K562 (cell line): ENCODE measurements at regions not wholly inside any gene's neighbourhood (a gene's known extent, or its start where the extent isn't known, plus 50 kb on each side); places are given as distances from the start of the nearest gene placed in this dataset.

Experiments used
- ATAC-seq: fragments of 200-7000 bp; cut with Tn5 transposase; 3 replicates; pipeline ENCODE4 v1.9.1; 2020; ENCODE audit warnings: moderate library complexity
- BruUV-seq: library from RNA; stranded (reverse); fragments of 400-500 nt; replicated peaks from 2 replicates; lab custom pipeline; 2021; lab: Mats Ljungman, UMichigan
- CTCF ChIA-PET: fragments of 300-600 bp; formaldehyde crosslinking; extraction: SDS; loops from one replicate; lab custom pipeline; 2021; ENCODE audit warnings: low intra/inter-chr PET ratio; lab: Yijun Ruan, JAX
- POLR2A ChIA-PET: fragments of 300-600, 350-650 bp; sonication (Branson Sonifier 250); formaldehyde crosslinking; extraction: SDS; loops from one replicate; lab custom pipeline; 2021; ENCODE audit warnings: antibody characterized with exemption, inconsistent platforms; lab: Yijun Ruan, JAX
- DNase-seq, 4 experiments: peaks; one replicate each; pipeline versions ENCODE4 v3.0.0 to v3.0.0-alpha.2; 2011 to 2018; ENCODE audit warnings: low spot score in 3 of 4, mixed read lengths in 3 of 4; ENCODE audit errors: extremely low read depth in 1 of 4
- FAIRE-seq: peaks from 2 replicates; lab custom pipeline; 2011; peaks lifted over from hg19 to GRCh38; lab: Jason Lieb, UNC
- H2AFZ ChIP-seq: 2 replicates; pipeline ENCODE4 v1.6.0; 2011; ENCODE audit warnings: low read depth, low read length, control low read depth, inconsistent platforms
- H3K27ac ChIP-seq: fragments of 200-600 bp; 3 replicates; pipeline ENCODE4 v1.8.0; 2011; ENCODE audit warnings: low read depth, mild to moderate bottlenecking, control low read depth, inconsistent platforms, low read length, moderate library complexity, mixed read lengths; ENCODE audit errors: extremely low read depth
- H3K27me3 ChIP-seq, 2 experiments: fragments of 300-600 bp in 1 of 2; 2 replicates in 1 of 2; 3 replicates in 1 of 2; pipeline versions ENCODE4 v1.6.0 to v1.8.0; 2011; ENCODE audit warnings: inconsistent platforms in 2 of 2, low read length in 2 of 2, mild to moderate bottlenecking in 1 of 2, mixed read lengths in 1 of 2, moderate library complexity in 1 of 2; ENCODE audit not compliant: control insufficient read depth in 2 of 2, insufficient read depth in 2 of 2
- H3K36me3 ChIP-seq: fragments of 300-600 bp; 3 replicates; pipeline ENCODE4 v1.8.0; 2011; ENCODE audit warnings: mild to moderate bottlenecking, low read length, inconsistent platforms; ENCODE audit not compliant: control insufficient read depth, insufficient read depth
- H3K4me1 ChIP-seq, 2 experiments: fragments of 200-600 bp in 1 of 2; replicated peaks in 1 of 2; 2 replicates in 1 of 2; 3 replicates in 1 of 2; pipeline versions ENCODE4 v1.5.1 to v1.8.0; 2011; ENCODE audit warnings: inconsistent platforms in 2 of 2, low read length in 2 of 2, mild to moderate bottlenecking in 1 of 2, mixed read lengths in 1 of 2, moderate library complexity in 1 of 2; ENCODE audit not compliant: control insufficient read depth in 2 of 2, insufficient read depth in 2 of 2
- H3K4me2 ChIP-seq: 2 replicates; pipeline ENCODE4 v1.6.1; 2011; ENCODE audit warnings: low read length, control low read depth, inconsistent platforms, mixed read lengths; ENCODE audit not compliant: insufficient read depth
- H3K4me3 ChIP-seq: fragments of 200-600 bp; sonication (generic), shearing (Covaris generic); 2 replicates; pipeline ENCODE4 v1.5.1; 2016; ENCODE audit warnings: control low read depth, inconsistent platforms
- H3K79me2 ChIP-seq: fragments of 200-600 bp; 3 replicates; pipeline ENCODE4 v1.8.0; 2011; ENCODE audit warnings: low read length, inconsistent platforms; ENCODE audit not compliant: control insufficient read depth, insufficient read depth
- H3K9ac ChIP-seq, 2 experiments: 2 replicates each; pipeline versions ENCODE4 v1.6.0 to v1.6.1; 2011; ENCODE audit warnings: low read depth in 2 of 2, low read length in 2 of 2, control low read depth in 1 of 2, inconsistent platforms in 1 of 2, mild to moderate bottlenecking in 1 of 2, mixed read lengths in 1 of 2; ENCODE audit not compliant: insufficient read depth in 1 of 2
- H3K9me1 ChIP-seq: one replicate; pipeline ENCODE4 v1.6.0; 2011; ENCODE audit warnings: inconsistent platforms, mild to moderate bottlenecking, low read length, moderate library complexity; ENCODE audit not compliant: control insufficient read depth, insufficient read depth
- H3K9me3 ChIP-seq: replicated peaks from 2 replicates; pipeline ENCODE4 v1.5.1; 2011; ENCODE audit warnings: low read depth, low read length, inconsistent platforms; ENCODE audit not compliant: control insufficient read depth, insufficient read depth
- H4K20me1 ChIP-seq: replicated peaks from 2 replicates; pipeline ENCODE4 v1.6.1; 2011; ENCODE audit warnings: low read length, inconsistent platforms, mixed read lengths; ENCODE audit not compliant: control insufficient read depth, insufficient read depth
- KAT7 ChIP-seq: sonication (generic); formaldehyde crosslinking; IDR thresholded peaks from 2 replicates; pipeline ENCODE4 v1.8.0; 2022; ENCODE audit warnings: missing genetic modification reagents, mild to moderate bottlenecking, borderline replicate concordance
- MCM5 ChIP-seq: fragments of 450-650 bp; IDR thresholded peaks from 2 replicates; pipeline ENCODE4 v1.6.1; 2016; ENCODE audit warnings: low read depth
- NFIX ChIP-seq: fragments of 250-450 bp; sonication (Bioruptor Pico); IDR thresholded peaks from 2 replicates; pipeline ENCODE4 v1.4.0; 2020; ENCODE audit warnings: low read depth, mild to moderate bottlenecking, moderate library complexity
- NR2C1 ChIP-seq, 2 experiments: fragments of 450-650 bp; IDR thresholded peaks; 2 replicates each; pipeline ENCODE4 v1.6.1; 2017; ENCODE audit warnings: mild to moderate bottlenecking in 2 of 2, antibody characterized with exemption in 1 of 2, inconsistent platforms in 1 of 2, missing compliant biosample characterization in 1 of 2, missing genetic modification characterization in 1 of 2
- RBFOX2 ChIP-seq: fragments of 200-400 bp; formaldehyde crosslinking; IDR thresholded peaks from 2 replicates; pipeline ENCODE4 v1.6.1; 2017; ENCODE audit warnings: low read depth, mild to moderate bottlenecking, low read length, moderate library complexity
- SMAD1 ChIP-seq: fragments of 150-350 bp; IDR thresholded peaks from 2 replicates; pipeline ENCODE4 v1.6.1; 2014; ENCODE audit warnings: low read length, low read depth; ENCODE audit not compliant: partially characterized antibody
- YY1 ChIP-seq, 3 experiments: IDR thresholded peaks; 2 replicates each; pipeline ENCODE4 v1.6.1; 2011; ENCODE audit warnings: low read length in 2 of 3, mild to moderate bottlenecking in 2 of 3, moderate library complexity in 2 of 3, borderline replicate concordance in 1 of 3, control low read depth in 1 of 3, low read depth in 1 of 3; ENCODE audit not compliant: insufficient read depth in 3 of 3, insufficient replicate concordance in 2 of 3, control insufficient read depth in 1 of 3, insufficient read length in 1 of 3; ENCODE audit errors: extremely low read depth in 1 of 3
- WGBS: fragments of 100-300 bp; shearing (Covaris generic); methylation state at CpG from one replicate; pipeline ENCODE4 v1.1.6; 2016; ENCODE audit warnings: low coverage, mixed read lengths; ENCODE audit not compliant: insufficient coverage; ENCODE audit errors: missing lambda C conversion rate; 5-methylcytosine and 5-hydroxymethylcytosine counted together
- in situ Hi-C: fragments of 300-500 bp; cut with MboI; formaldehyde crosslinking; loops from 4 replicates; pipeline ENCODE4 v1.15.0; 2018; ENCODE audit warnings: inconsistent platforms, mixed read lengths
- intact Hi-C: fragments of 100-400 bp; cut with micrococcal nuclease; formaldehyde crosslinking; loops from 2 replicates; pipeline ENCODE4 v1.14.2; 2022
- TF ChIP-seq, protein P1 (sequence below): sonication (generic); formaldehyde crosslinking; IDR thresholded peaks from 2 replicates; pipeline ENCODE4 v1.8.0; 2022; ENCODE audit warnings: mild to moderate bottlenecking, missing genetic modification reagents, borderline replicate concordance
- TF ChIP-seq, protein P2 (sequence below): sonication (generic); formaldehyde crosslinking; IDR thresholded peaks from 2 replicates; pipeline ENCODE4 v1.8.1; 2023; ENCODE audit warnings: mild to moderate bottlenecking, missing genetic modification reagents

DNA sequence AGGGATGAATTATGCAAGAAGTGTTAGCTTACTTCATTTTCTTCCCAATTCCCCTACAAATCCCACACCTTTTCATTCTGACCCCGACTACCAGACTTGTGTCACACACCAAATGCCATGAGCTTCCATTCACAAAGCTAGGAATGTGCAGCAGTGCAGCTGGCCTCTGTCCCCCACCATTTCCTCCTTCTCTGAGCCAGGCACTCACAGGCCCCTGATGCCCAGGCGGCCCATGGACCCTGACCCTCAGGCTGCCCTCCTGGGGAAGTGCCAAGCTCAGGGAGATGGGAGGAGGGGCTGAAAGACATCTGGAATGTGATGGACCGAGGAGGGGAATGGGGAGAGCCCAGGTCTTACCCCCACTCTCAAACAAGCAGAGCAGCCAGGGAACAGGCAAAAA lies 67.0 kb upstream of the BCOR start:
- Histone ChIP-seq H3K79me2 (peaks cover 33% of the 10 kb centered on the region), H3K9ac (no peak overlapping the region), H3K36me3 (peaks cover 3% of the 10 kb centered on the region; the same call in 1 of the 3 replicates), H3K4me2 (no peak overlapping the region), H3K9me3 (no peaks in the 10 kb centered on the region), H3K4me1 (peaks cover 14 to 33% of the 10 kb centered on the region in 2 experiments; a peak in 4 of 5 replicates)
- WGBS, result 38% methylated on average over 2 of the region's 3 CpGs
- CTCF ChIA-PET, result no interaction called here
- FAIRE-seq, result no peak
- intact Hi-C loops, result no loop called here
- TF ChIP-seq KAT7 (no peak), YY1 (IDR thresholded peaks at IDR 0.05; ENCODE audit: borderline replicate concordance in 1 of 3, control insufficient read depth in 1 of 3, extremely low read depth in 1 of 3, insufficient read depth in 3 of 3, insufficient read length in 1 of 3, insufficient replicate concordance in 2 of 3, low read depth in 1 of 3, low read length in 2 of 3) (no peak), RBFOX2 (no peak), NFIX (CRISPR knock-in tag) (no peak), MCM5 (no peak), NR2C1 (IDR thresholded peaks at IDR 0.05) (no peak), NR2C1 (tag; IDR thresholded peaks at IDR 0.05) (no peak), SMAD1 (no peak)
- TF ChIP-seq, protein P1, sequence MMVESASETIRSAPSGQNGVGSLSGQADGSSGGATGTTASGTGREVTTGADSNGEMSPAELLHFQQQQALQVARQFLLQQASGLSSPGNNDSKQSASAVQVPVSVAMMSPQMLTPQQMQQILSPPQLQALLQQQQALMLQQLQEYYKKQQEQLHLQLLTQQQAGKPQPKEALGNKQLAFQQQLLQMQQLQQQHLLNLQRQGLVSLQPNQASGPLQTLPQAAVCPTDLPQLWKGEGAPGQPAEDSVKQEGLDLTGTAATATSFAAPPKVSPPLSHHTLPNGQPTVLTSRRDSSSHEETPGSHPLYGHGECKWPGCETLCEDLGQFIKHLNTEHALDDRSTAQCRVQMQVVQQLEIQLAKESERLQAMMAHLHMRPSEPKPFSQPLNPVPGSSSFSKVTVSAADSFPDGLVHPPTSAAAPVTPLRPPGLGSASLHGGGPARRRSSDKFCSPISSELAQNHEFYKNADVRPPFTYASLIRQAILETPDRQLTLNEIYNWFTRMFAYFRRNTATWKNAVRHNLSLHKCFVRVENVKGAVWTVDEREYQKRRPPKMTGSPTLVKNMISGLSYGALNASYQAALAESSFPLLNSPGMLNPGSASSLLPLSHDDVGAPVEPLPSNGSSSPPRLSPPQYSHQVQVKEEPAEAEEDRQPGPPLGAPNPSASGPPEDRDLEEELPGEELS (CRISPR knock-in tag), result no peak
- TF ChIP-seq, protein P2, sequence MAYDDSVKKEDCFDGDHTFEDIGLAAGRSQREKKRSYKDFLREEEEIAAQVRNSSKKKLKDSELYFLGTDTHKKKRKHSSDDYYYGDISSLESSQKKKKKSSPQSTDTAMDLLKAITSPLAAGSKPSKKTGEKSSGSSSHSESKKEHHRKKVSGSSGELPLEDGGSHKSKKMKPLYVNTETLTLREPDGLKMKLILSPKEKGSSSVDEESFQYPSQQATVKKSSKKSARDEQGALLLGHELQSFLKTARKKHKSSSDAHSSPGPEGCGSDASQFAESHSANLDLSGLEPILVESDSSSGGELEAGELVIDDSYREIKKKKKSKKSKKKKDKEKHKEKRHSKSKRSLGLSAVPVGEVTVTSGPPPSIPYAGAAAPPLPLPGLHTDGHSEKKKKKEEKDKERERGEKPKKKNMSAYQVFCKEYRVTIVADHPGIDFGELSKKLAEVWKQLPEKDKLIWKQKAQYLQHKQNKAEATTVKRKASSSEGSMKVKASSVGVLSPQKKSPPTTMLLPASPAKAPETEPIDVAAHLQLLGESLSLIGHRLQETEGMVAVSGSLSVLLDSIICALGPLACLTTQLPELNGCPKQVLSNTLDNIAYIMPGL (CRISPR knock-in tag), result no peak
- TF ChIP-seq, all 486 proteins: peak for 0
- Histone ChIP-seq H3K4me3 (no peak overlapping the region), H4K20me1 (no peaks in the 10 kb centered on the region), H3K27ac (no peak overlapping the region), H3K9me1 (no peaks in the 10 kb centered on the region), H3K27me3 (no peaks in the 10 kb centered on the region), H2AFZ (no peak overlapping the region)
- POLR2A ChIA-PET, result interaction anchor here (0.6 to 1.2 kb wide), 4 partner anchors 9 to 334 kb away, joined by 3 to 4 read pairs (median 4); no protein-coding TSS in a partner anchor
- in situ Hi-C loops, result no loop called here
- DNase-seq (no peak), ATAC-seq (no peak)
- no TSS peak for BruUV-seq
